Neuron (in vitro differentiated cells): ENCODE measurements at regions not wholly inside any gene's neighbourhood (a gene's known extent, or its start where the extent isn't known, plus 50 kb on each side); places are given as distances from the start of the nearest gene placed in this dataset.

Experiments used
- H2AFZ ChIP-seq: one replicate; pipeline ENCODE4 v1.6.1; 2013; ENCODE audit warnings: low read depth, mild to moderate bottlenecking, inconsistent platforms, low read length, moderate library complexity
- H3K27me3 ChIP-seq: one replicate; pipeline ENCODE4 v1.6.1; 2013; ENCODE audit warnings: low read length; ENCODE audit not compliant: insufficient read depth
- H3K36me3 ChIP-seq: one replicate; pipeline ENCODE4 v1.6.1; 2013; ENCODE audit warnings: low read length; ENCODE audit not compliant: insufficient read depth
- H3K4me1 ChIP-seq: one replicate; pipeline ENCODE4 v1.6.1; 2013; ENCODE audit warnings: low read length; ENCODE audit not compliant: insufficient read depth
- H3K4me3 ChIP-seq: 2 replicates; pipeline ENCODE4 v1.5.1; 2013; ENCODE audit warnings: mild to moderate bottlenecking, low read length, moderate library complexity
- H3K9me3 ChIP-seq: one replicate; pipeline ENCODE4 v1.6.1; 2013; ENCODE audit warnings: low read length

- no peaks in the 10 kb centered on the region for H3K4me1 ChIP-seq
- H3K4me3 ChIP-seq = no peak overlapping the region
- peaks cover 21% of the 10 kb centered on the region for H3K9me3 ChIP-seq
- H3K27me3 ChIP-seq = peaks cover 4% of the 10 kb centered on the region
- H2AFZ ChIP-seq = no peak overlapping the region
- no peaks in the 10 kb centered on the region for H3K36me3 ChIP-seq
Measured at GRCh38 chr17:17421346-17422216, 55.2 kb upstream of the MED9 start.

GRCh38 chr17:17422217-17422610 lies 54.6 kb upstream of the MED9 start:
- Histone ChIP-seq H3K36me3 (no peaks in the 10 kb centered on the region), H3K9me3 (peaks cover 21% of the 10 kb centered on the region), H3K4me1 (no peaks in the 10 kb centered on the region), H3K27me3 (peaks cover 4% of the 10 kb centered on the region), H3K4me3 (no peak overlapping the region), H2AFZ (no peak overlapping the region)

- Histone ChIP-seq H3K27me3 (peaks cover 4% of the 10 kb centered on the region), H3K9me3 (peaks cover 21% of the 10 kb centered on the region), H3K4me1 (no peaks in the 10 kb centered on the region), H3K36me3 (no peaks in the 10 kb centered on the region), H2AFZ (no peak overlapping the region), H3K4me3 (no peak overlapping the region)
Measured at GRCh38 chr17:17422641-17423040, 54.2 kb upstream of the MED9 start.

GRCh38 chr17:17423656-17424055 lies 53.1 kb upstream of the MED9 start:
- Histone ChIP-seq H3K27me3 (peaks cover 4% of the 10 kb centered on the region), H3K4me3 (no peak overlapping the region)

GRCh38 chr17:17424552-17424951 lies 52.2 kb upstream of the MED9 start:
- H3K4me3 ChIP-seq = no peak overlapping the region
- H3K4me1 ChIP-seq = no peaks in the 10 kb centered on the region
- no peak overlapping the region for H2AFZ ChIP-seq
- no peaks in the 10 kb centered on the region for H3K36me3 ChIP-seq
- peaks cover 21% of the 10 kb centered on the region for H3K9me3 ChIP-seq
- peaks cover 4% of the 10 kb centered on the region for H3K27me3 ChIP-seq

More at GRCh38 chr17:17423656-17424055, 53.1 kb upstream of the MED9 start:
- Histone ChIP-seq H2AFZ (no peak overlapping the region), H3K4me1 (no peaks in the 10 kb centered on the region), H3K9me3 (peaks cover 21% of the 10 kb centered on the region), H3K36me3 (no peaks in the 10 kb centered on the region)

- H3K4me3 ChIP-seq = no peak overlapping the region
- H3K4me1 ChIP-seq = no peaks in the 10 kb centered on the region
Measured at GRCh38 chr17:17425005-17425404, 51.8 kb upstream of the MED9 start.

GRCh38 chr17:17425591-17425990 lies 51.2 kb upstream of the MED9 start:
- peaks cover 21% of the 10 kb centered on the region for H3K9me3 ChIP-seq
- no peak overlapping the region for H2AFZ ChIP-seq
- no peaks in the 10 kb centered on the region for H3K4me1 ChIP-seq
- no peaks in the 10 kb centered on the region for H3K27me3 ChIP-seq
- H3K4me3 ChIP-seq = no peak overlapping the region
- H3K36me3 ChIP-seq = no peaks in the 10 kb centered on the region

More at GRCh38 chr17:17425005-17425404, 51.8 kb upstream of the MED9 start:
- Histone ChIP-seq H3K9me3 (peaks cover 21% of the 10 kb centered on the region), H3K36me3 (no peaks in the 10 kb centered on the region), H3K27me3 (peaks cover 3% of the 10 kb centered on the region), H2AFZ (no peak overlapping the region)

GRCh38 chr17:17426184-17426583 lies 50.6 kb upstream of the MED9 start:
- no peak overlapping the region for H3K4me3 ChIP-seq

More at GRCh38 chr17:17426184-17426583, 50.6 kb upstream of the MED9 start:
- Histone ChIP-seq H3K27me3 (no peaks in the 10 kb centered on the region), H2AFZ (no peak overlapping the region), H3K9me3 (peaks cover 21% of the 10 kb centered on the region), H3K36me3 (no peaks in the 10 kb centered on the region), H3K4me1 (no peaks in the 10 kb centered on the region)
